Upper lobe of right lung (tissue), 1 donor: ENCODE measurements at regions not wholly inside any gene's neighbourhood (a gene's known extent, or its start where the extent isn't known, plus 50 kb on each side); places are given as distances from the start of the nearest gene placed in this dataset.

Source experiments
- ATAC-seq: fragments of 200-7000 bp; cut with Tn5 transposase; one replicate; pipeline ENCODE4 v1.9.1; 2020; ENCODE audit warnings: mild to moderate bottlenecking, moderate library complexity
- DNase-seq: peaks from one replicate; pipeline ENCODE4 v3.0.0-alpha.2; 2020
- H3K27ac ChIP-seq: fragments of 200-600 bp; one replicate; pipeline ENCODE4 v1.8.0; 2022
- H3K27me3 ChIP-seq: fragments of 200-600 bp; one replicate; pipeline ENCODE4 v1.8.0; 2022; ENCODE audit warnings: mild to moderate bottlenecking
- H3K36me3 ChIP-seq: fragments of 200-600 bp; one replicate; pipeline ENCODE4 v1.8.0; 2022
- H3K4me1 ChIP-seq: fragments of 200-600 bp; one replicate; pipeline ENCODE4 v1.8.0; 2022
- H3K4me3 ChIP-seq: fragments of 200-600 bp; one replicate; pipeline ENCODE4 v1.8.0; 2022; ENCODE audit warnings: mild to moderate bottlenecking
- H3K9me3 ChIP-seq: fragments of 200-600 bp; one replicate; pipeline ENCODE4 v1.8.0; 2022
- intact Hi-C: fragments of 100-400 bp; cut with DNase I; formaldehyde crosslinking; loops from one replicate; pipeline ENCODE4 v1.11.0; 2022
- TF ChIP-seq, protein P1 (sequence below): fragments of 200-600 bp; IDR thresholded peaks from one replicate; pipeline ENCODE4 v1.8.0; 2022; ENCODE audit warnings: antibody characterized with exemption
- donor health status: DM: no; HTN: yes; CAD: no; lungs with severe emphysema.

DNA sequence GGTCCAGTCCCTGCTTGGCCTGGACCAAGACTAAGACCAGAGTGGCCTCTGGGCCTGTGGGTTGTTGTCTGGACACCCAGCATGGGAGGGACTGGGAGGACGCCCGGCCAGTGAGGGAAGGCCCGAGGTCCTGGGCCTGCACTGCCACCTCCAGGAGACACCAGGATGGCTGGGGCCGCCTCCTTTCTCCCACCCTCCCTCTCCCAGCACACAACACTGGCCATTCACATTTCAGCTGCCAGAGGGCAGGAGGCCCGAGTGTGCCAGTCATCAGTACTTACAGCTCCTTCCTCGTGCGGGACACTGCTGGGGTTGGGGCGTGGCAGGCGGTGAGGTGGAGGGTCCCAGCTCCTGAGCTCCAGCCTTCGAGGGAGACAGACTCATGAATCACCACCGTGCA lies 133.5 kb downstream of the ASB1 start:
- no peaks in the 10 kb centered on the region for H3K36me3 ChIP-seq
- H3K27me3 ChIP-seq, result no peaks in the 10 kb centered on the region
- no peaks in the 10 kb centered on the region for H3K4me1 ChIP-seq
- no peak overlapping the region for H3K27ac ChIP-seq
- ATAC-seq (no peak), DNase-seq (no peak)
- TF ChIP-seq, protein P1, sequence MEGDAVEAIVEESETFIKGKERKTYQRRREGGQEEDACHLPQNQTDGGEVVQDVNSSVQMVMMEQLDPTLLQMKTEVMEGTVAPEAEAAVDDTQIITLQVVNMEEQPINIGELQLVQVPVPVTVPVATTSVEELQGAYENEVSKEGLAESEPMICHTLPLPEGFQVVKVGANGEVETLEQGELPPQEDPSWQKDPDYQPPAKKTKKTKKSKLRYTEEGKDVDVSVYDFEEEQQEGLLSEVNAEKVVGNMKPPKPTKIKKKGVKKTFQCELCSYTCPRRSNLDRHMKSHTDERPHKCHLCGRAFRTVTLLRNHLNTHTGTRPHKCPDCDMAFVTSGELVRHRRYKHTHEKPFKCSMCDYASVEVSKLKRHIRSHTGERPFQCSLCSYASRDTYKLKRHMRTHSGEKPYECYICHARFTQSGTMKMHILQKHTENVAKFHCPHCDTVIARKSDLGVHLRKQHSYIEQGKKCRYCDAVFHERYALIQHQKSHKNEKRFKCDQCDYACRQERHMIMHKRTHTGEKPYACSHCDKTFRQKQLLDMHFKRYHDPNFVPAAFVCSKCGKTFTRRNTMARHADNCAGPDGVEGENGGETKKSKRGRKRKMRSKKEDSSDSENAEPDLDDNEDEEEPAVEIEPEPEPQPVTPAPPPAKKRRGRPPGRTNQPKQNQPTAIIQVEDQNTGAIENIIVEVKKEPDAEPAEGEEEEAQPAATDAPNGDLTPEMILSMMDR, result no peak
- H3K9me3 ChIP-seq, result no peaks in the 10 kb centered on the region
- intact Hi-C loops, result no loop called here
- H3K4me3 ChIP-seq, result no peak overlapping the region

DNA sequence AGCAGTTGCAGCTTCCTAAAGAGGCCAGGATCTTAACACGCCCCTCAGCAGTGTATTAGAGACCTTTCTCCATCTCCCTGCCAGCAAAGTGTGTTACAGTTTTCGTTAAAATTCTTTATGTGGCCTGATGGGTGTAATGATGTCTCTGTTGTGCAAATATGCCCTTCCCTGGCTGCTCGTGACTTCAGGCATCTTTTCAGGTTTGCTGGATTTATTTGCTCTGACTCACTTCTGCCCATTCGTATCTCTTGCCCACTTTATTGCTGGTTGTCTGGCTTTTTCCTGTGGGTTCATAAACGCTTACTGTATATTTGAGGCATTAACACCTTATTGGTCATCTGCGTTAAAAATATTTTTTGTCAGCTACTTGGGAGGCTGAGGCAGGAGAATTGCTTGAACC lies 134.5 kb downstream of the ASB1 start:
- no peak for DNase-seq
- no peak overlapping the region for H3K27ac ChIP-seq
- no peak overlapping the region for H3K4me3 ChIP-seq
- no peaks in the 10 kb centered on the region for H3K27me3 ChIP-seq
- no peaks in the 10 kb centered on the region for H3K4me1 ChIP-seq
- H3K36me3 ChIP-seq, result no peaks in the 10 kb centered on the region
- TF ChIP-seq, protein P1, result no peak
- ATAC-seq, result no peak
- no peaks in the 10 kb centered on the region for H3K9me3 ChIP-seq
- intact Hi-C loops, result no loop called here

DNA sequence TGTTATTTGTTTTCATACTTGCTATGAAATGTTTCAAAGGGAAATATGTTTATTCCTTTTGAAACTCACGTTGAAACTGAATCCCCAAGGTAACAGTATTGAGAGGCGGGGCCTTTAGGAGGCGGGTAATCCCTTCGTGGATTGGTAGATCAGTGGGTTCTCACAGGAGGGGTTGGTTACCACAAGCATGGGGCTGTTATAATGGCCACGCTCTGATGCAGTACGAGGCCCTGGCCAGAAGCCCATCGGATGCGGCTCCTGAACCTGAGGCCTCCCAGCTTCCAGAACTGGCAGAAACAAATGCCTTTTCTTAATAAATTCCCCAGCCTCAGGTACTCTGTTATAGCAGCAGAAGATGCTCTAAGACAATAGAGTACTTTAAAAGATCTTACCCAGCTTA lies 135.7 kb downstream of the ASB1 start:
- no peak for ATAC-seq
- no peak for DNase-seq
- no peaks in the 10 kb centered on the region for H3K9me3 ChIP-seq
- no peaks in the 10 kb centered on the region for H3K27me3 ChIP-seq
- TF ChIP-seq, protein P1, result no peak
- no peaks in the 10 kb centered on the region for H3K4me1 ChIP-seq
- no peaks in the 10 kb centered on the region for H3K36me3 ChIP-seq
- intact Hi-C loops, result no loop called here
- no peak overlapping the region for H3K27ac ChIP-seq
- H3K4me3 ChIP-seq, result no peak overlapping the region

DNA sequence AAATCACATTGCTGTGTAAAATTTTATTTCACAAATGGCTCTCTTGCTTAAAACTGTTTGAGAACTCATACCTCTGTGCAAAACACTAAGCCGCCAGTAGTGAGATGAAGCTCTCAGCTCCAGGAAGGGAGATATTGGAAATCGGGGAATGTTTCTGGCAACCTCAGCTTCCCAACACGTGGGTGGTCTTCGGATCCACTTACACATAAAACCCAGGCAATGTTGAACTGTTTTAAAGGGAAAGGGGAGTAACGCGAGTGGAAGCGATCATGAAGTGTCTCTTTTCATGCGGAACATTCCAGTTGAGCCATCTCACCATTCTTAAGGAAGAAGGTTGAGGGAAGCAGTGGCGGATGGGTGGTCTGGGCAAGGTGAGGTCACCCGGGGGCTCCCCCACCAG lies 136.8 kb downstream of the ASB1 start:
- H3K4me3 ChIP-seq, result no peak overlapping the region
- no peak overlapping the region for H3K27ac ChIP-seq
- H3K36me3 ChIP-seq, result no peaks in the 10 kb centered on the region
- DNase-seq, result no peak
- H3K27me3 ChIP-seq, result no peaks in the 10 kb centered on the region
- no peaks in the 10 kb centered on the region for H3K4me1 ChIP-seq
- intact Hi-C loops, result no loop called here
- TF ChIP-seq, protein P1, result no peak
- H3K9me3 ChIP-seq, result no peaks in the 10 kb centered on the region
- no peak for ATAC-seq

DNA sequence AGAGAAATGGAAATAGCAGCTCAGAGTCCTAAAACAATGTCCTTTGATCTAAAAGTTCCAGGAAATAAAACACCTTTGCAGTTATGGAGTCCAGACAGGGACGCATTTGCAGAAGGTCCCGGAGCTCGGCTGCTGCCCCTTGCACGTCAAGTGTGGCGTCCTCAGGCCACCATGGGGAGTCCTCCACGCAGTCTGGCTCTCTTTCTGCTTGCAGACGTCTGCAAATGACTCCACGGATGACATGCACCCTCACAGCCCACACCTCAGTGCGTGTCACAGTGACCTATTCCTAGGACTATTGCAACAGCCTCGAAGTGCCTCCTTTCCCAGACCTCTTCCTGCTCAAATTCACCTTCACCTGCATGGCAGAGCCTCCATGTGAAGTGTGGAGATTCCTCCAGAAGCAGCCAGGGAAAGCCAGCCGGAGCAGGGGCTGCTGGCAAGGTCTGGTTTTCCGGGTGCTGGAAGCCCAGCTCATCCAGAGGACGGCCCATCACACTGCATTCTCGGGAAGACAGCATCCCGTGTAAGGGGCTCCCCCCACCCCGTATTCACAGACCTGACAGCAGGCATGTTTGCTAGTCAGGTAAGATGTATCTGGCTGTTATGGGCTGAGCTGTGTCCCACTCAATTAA lies 137.7 kb downstream of the ASB1 start:
- ATAC-seq (no peak), DNase-seq (no peak)
- H3K27me3 ChIP-seq, result no peaks in the 10 kb centered on the region
- H3K4me1 ChIP-seq, result no peaks in the 10 kb centered on the region
- no peak overlapping the region for H3K4me3 ChIP-seq
- intact Hi-C loops, result no loop called here
- no peak overlapping the region for H3K27ac ChIP-seq
- H3K36me3 ChIP-seq, result no peaks in the 10 kb centered on the region
- TF ChIP-seq, protein P1, result no peak
- no peaks in the 10 kb centered on the region for H3K9me3 ChIP-seq

DNA sequence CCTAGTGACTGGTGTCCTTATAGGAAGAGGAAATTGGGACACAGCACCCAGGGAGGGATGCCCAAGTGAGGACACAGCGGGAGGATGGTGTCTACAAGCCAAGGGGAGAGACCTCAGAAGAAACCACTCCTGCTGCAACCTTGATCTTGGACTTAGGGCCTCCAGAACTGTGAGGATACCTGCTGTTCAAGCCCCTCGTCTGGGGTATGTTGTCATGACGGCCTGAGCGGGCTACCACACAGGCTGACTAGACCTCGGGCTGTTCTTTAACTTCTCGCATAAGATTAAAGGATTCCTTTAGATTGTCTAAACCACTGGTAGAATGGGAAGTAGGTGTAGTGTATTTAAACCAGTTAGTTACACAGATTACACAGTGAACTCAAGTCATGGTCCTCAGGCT lies 138.3 kb downstream of the ASB1 start:
- Histone ChIP-seq H3K27ac (no peak overlapping the region), H3K36me3 (no peaks in the 10 kb centered on the region), H3K4me1 (no peaks in the 10 kb centered on the region), H3K4me3 (no peak overlapping the region), H3K9me3 (no peaks in the 10 kb centered on the region), H3K27me3 (no peaks in the 10 kb centered on the region)
- intact Hi-C loops, result no loop called here
- DNase-seq (no peak), ATAC-seq (no peak)
- TF ChIP-seq, protein P1, result no peak
